Type B pancreatic cell (in vitro differentiated cells): ENCODE measurements at regions not wholly inside any gene's neighbourhood (a gene's known extent, or its start where the extent isn't known, plus 50 kb on each side); places are given as distances from the start of the nearest gene placed in this dataset.

ENCODE experiments used
- DNase-seq: peaks from one replicate; pipeline ENCODE4 v3.0.0; 2021; ENCODE audit warnings: mixed read lengths; ENCODE audit not compliant: unreplicated experiment; ENCODE audit errors: extremely low spot score
- H3K27ac Mint-ChIP-seq: 2 replicates; pipeline ENCODE4 v1.8.0; 2021; ENCODE audit warnings: mild to moderate bottlenecking, mixed read lengths
- H3K27me3 Mint-ChIP-seq: 2 replicates; pipeline ENCODE4 v1.8.0; 2021; ENCODE audit warnings: mixed read lengths
- H3K36me3 Mint-ChIP-seq: 2 replicates; pipeline ENCODE4 v1.8.0; 2021; ENCODE audit warnings: mixed read lengths
- H3K4me1 Mint-ChIP-seq: one replicate; pipeline ENCODE4 v1.8.0; 2021; ENCODE audit warnings: mixed read lengths; ENCODE audit not compliant: unreplicated experiment
- H3K4me3 Mint-ChIP-seq: 2 replicates; pipeline ENCODE4 v1.8.0; 2021; ENCODE audit warnings: mild to moderate bottlenecking, mixed read lengths
- H3K9me3 Mint-ChIP-seq: 2 replicates; pipeline ENCODE4 v1.8.0; 2021; ENCODE audit warnings: mixed read lengths
- TF ChIP-seq, protein P1 (sequence below): fragments of 200-600 bp; sonication (generic); conservative IDR thresholded peaks from 2 replicates; pipeline ENCODE4 v1.5.0; 2021; ENCODE audit warnings: antibody characterized with exemption, mild to moderate bottlenecking

GRCh38 chr11:127461241-127462064, 460.9 kb upstream of the KIRREL3 start:
- TF ChIP-seq, protein P1, sequence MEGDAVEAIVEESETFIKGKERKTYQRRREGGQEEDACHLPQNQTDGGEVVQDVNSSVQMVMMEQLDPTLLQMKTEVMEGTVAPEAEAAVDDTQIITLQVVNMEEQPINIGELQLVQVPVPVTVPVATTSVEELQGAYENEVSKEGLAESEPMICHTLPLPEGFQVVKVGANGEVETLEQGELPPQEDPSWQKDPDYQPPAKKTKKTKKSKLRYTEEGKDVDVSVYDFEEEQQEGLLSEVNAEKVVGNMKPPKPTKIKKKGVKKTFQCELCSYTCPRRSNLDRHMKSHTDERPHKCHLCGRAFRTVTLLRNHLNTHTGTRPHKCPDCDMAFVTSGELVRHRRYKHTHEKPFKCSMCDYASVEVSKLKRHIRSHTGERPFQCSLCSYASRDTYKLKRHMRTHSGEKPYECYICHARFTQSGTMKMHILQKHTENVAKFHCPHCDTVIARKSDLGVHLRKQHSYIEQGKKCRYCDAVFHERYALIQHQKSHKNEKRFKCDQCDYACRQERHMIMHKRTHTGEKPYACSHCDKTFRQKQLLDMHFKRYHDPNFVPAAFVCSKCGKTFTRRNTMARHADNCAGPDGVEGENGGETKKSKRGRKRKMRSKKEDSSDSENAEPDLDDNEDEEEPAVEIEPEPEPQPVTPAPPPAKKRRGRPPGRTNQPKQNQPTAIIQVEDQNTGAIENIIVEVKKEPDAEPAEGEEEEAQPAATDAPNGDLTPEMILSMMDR, result no peak
- Mint-ChIP-seq H3K36me3 (no peaks in the 10 kb centered on the region), H3K4me3 (no peak overlapping the region), H3K27ac (no peak overlapping the region), H3K9me3 (no peaks in the 10 kb centered on the region), H3K27me3 (peaks cover 29% of the 10 kb centered on the region), H3K4me1 (peaks cover 17% of the 10 kb centered on the region)
- no peak for DNase-seq

DNA sequence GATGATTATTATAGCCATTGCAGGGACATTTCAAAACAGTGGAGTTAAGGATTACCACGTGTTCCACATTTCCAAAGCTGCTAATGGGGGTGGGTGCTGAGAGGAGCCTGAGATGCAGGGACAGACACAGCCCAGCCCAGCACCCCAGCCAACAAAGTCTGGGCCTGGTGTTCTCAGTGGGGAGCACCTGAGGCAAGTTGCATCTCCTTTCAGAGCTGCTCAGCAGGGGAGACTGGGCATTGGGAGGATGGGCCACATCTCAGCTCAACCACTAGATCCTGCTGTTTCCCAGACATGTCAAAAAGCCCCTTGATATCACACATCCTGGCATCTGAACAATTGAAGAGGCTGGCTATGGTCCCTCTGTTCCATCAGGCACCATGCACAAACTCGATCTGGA, 458.0 kb upstream of the KIRREL3 start:
- Mint-ChIP-seq H3K27me3 (peaks cover 22% of the 10 kb centered on the region), H3K9me3 (no peaks in the 10 kb centered on the region), H3K4me3 (no peak overlapping the region), H3K4me1 (peaks cover 24% of the 10 kb centered on the region), H3K36me3 (no peaks in the 10 kb centered on the region), H3K27ac (no peak overlapping the region)
- TF ChIP-seq, protein P1, result no peak
- no peak for DNase-seq

- H3K4me1 Mint-ChIP-seq, result peaks cover 13% of the 10 kb centered on the region
- DNase-seq, result no peak
- H3K27me3 Mint-ChIP-seq, result peaks cover 25% of the 10 kb centered on the region
- TF ChIP-seq, protein P1, result no peak
- peak overlapping the region; percentile 21 for H3K27ac Mint-ChIP-seq
- no peaks in the 10 kb centered on the region for H3K9me3 Mint-ChIP-seq
- H3K4me3 Mint-ChIP-seq, result no peak overlapping the region
- no peaks in the 10 kb centered on the region for H3K36me3 Mint-ChIP-seq
Observed at GRCh38 chr11:127454856-127455255, 454.3 kb upstream of the KIRREL3 start.

DNA sequence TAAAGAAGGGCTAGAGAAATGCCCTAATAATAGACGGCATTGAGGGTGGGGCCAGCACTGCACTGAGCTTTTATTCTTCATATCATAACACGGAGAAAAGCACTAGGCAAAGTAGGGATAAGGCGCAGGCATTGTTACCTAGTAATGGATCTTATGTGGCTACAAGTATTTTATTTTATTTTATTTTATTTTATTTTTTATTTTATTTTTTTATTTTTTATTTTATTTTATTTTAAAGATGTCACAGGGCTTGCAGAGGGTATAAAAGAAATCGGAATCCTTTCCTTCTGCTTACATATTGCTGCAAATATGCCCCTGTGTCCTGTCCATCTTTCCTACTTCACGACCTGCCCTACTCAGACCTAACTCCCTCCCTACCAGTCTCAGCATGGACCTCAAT, 452.0 kb upstream of the KIRREL3 start:
- Mint-ChIP-seq H3K36me3 (no peaks in the 10 kb centered on the region), H3K4me1 (peaks cover 7% of the 10 kb centered on the region), H3K9me3 (no peaks in the 10 kb centered on the region), H3K27ac (no peak overlapping the region), H3K4me3 (no peak overlapping the region), H3K27me3 (peaks cover 12% of the 10 kb centered on the region)
- no peak for DNase-seq
- TF ChIP-seq, protein P1, result no peak

DNA sequence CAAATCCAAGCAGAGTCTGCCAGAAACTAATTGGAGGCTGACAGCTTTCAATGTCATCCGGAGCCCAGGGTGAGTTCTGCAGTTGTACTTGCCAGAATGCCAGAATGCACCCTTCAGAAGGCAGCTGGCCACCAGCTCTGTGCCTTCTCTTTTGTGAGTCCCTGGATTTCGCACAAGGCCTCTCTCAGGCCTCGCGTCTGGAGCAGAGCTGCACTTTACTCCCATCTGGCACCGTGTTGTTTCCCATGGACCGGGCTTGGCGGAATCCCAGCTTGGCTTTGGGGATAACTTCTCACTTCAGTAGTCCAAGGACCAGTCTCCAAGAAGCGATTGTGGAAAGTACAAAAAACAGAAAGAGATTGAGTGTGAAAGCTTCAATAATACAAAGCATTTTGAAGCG, 451.3 kb upstream of the KIRREL3 start:
- H3K27me3 Mint-ChIP-seq, result peaks cover 12% of the 10 kb centered on the region
- DNase-seq, result no peak
- no peak overlapping the region for H3K27ac Mint-ChIP-seq
- no peaks in the 10 kb centered on the region for H3K36me3 Mint-ChIP-seq
- TF ChIP-seq, protein P1, result no peak
- H3K4me1 Mint-ChIP-seq, result peaks cover 7% of the 10 kb centered on the region
- H3K9me3 Mint-ChIP-seq, result no peaks in the 10 kb centered on the region
- no peak overlapping the region for H3K4me3 Mint-ChIP-seq
